Endothelial cell of umbilical vein (primary cell): ENCODE measurements at regions not wholly inside any gene's neighbourhood (a gene's known extent, or its start where the extent isn't known, plus 50 kb on each side); places are given as distances from the start of the nearest gene placed in this dataset.

Experiments
- EZH2 ChIP-seq: IDR thresholded peaks from 2 replicates; pipeline ENCODE4 v1.6.1; 2012; ENCODE audit warnings: borderline replicate concordance, low read depth, mild to moderate bottlenecking, moderate library complexity, low read length, inconsistent platforms; ENCODE audit not compliant: severe bottlenecking
- FOS ChIP-seq: IDR thresholded peaks from 2 replicates; pipeline ENCODE4 v1.6.1; 2011; ENCODE audit warnings: mild to moderate bottlenecking, low read length, moderate library complexity, borderline replicate concordance; ENCODE audit not compliant: insufficient read depth
- MYC ChIP-seq: IDR thresholded peaks from one replicate; pipeline ENCODE4 v1.6.1; 2011; ENCODE audit warnings: mild to moderate bottlenecking, low read depth, low read length
- POLR2A ChIP-seq: IDR thresholded peaks from 2 replicates; pipeline ENCODE4 v1.6.1; 2012; ENCODE audit warnings: low read depth, mild to moderate bottlenecking, control low read depth, low read length
- POLR2AphosphoS5 ChIP-seq: IDR thresholded peaks from 2 replicates; pipeline ENCODE4 v1.6.1; 2012; ENCODE audit warnings: low read depth, mild to moderate bottlenecking, control low read depth, low read length, moderate library complexity; ENCODE audit not compliant: insufficient read depth
- TF ChIP-seq, protein P1 (sequence below): IDR thresholded peaks from 2 replicates; pipeline ENCODE4 v1.6.1; 2011; ENCODE audit not compliant: insufficient read depth, insufficient read length

- no peak for TF ChIP-seq MYC
- TF ChIP-seq POLR2A, result no peak
- TF ChIP-seq, protein P1, sequence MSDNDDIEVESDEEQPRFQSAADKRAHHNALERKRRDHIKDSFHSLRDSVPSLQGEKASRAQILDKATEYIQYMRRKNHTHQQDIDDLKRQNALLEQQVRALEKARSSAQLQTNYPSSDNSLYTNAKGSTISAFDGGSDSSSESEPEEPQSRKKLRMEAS, result no peak
- TF ChIP-seq POLR2AphosphoS5, result no peak
- no peak for TF ChIP-seq FOS
- TF ChIP-seq EZH2, result no peak
Observed at GRCh38 chr5:32522429-32523143, 62.8 kb upstream of the SUB1 start.
